ENCODE measurements at regions not wholly inside any gene's neighbourhood (a gene's known extent, or its start where the extent isn't known, plus 50 kb on each side); places are given as distances from the start of the nearest gene placed in this dataset.

GRCh38 chr16:74019612-74020011, 277.0 kb upstream of the PSMD7 start:
- ATAC-seq (ENCODE audit: low FRiP score) (no peak), DNase-seq (ENCODE audit: low spot score) (no peak)
- no peak for TF ChIP-seq CTCF (IDR thresholded peaks at IDR 0.05)

GRCh38 chr16:74015953-74016352, 280.7 kb upstream of the PSMD7 start:
- TF ChIP-seq CTCF (IDR thresholded peaks at IDR 0.05) = no peak
- DNase-seq (ENCODE audit: low spot score) (no peak), ATAC-seq (ENCODE audit: low FRiP score) (no peak)

- TF ChIP-seq CTCF (IDR thresholded peaks at IDR 0.05) = no peak
- DNase-seq (ENCODE audit: low spot score) = no peak
- no peak for ATAC-seq (ENCODE audit: low FRiP score)
Measured at GRCh38 chr16:73998707-73999106, 297.9 kb upstream of the PSMD7 start.

- no peak for DNase-seq (ENCODE audit: low spot score)
- no peak for TF ChIP-seq CTCF (IDR thresholded peaks at IDR 0.05)
- no peak for ATAC-seq (ENCODE audit: low FRiP score)
Measured at GRCh38 chr16:73997971-73998370, 298.6 kb upstream of the PSMD7 start.

GRCh38 chr16:73997340-73997711, 299.3 kb upstream of the PSMD7 start:
- ATAC-seq (ENCODE audit: low FRiP score) = no peak
- no peak for DNase-seq (ENCODE audit: low spot score)
- TF ChIP-seq CTCF (IDR thresholded peaks at IDR 0.05) = no peak

GRCh38 chr16:73996624-73997339, 299.8 kb upstream of the PSMD7 start:
- DNase-seq (ENCODE audit: low spot score) = no peak

More at GRCh38 chr16:73996624-73997339, 299.8 kb upstream of the PSMD7 start:
- ATAC-seq (ENCODE audit: low FRiP score) = no peak
- no peak for TF ChIP-seq CTCF (IDR thresholded peaks at IDR 0.05)

Measured in omental fat pad (tissue), 3 donors.